ENCODE measurements at regions not wholly inside any gene's neighbourhood (a gene's known extent, or its start where the extent isn't known, plus 50 kb on each side); places are given as distances from the start of the nearest gene placed in this dataset.

- no peak overlapping the region for H3K4me3 Mint-ChIP-seq (ENCODE audit: unreplicated experiment)
- TF ChIP-seq CTCF (IDR thresholded peaks at IDR 0.05): no peak
- peaks cover 17% of the 10 kb centered on the region for H3K4me1 Mint-ChIP-seq (ENCODE audit: unreplicated experiment)
- no peaks in the 10 kb centered on the region for H3K36me3 Mint-ChIP-seq (ENCODE audit: unreplicated experiment)
- no peak overlapping the region for H3K27ac Mint-ChIP-seq (ENCODE audit: unreplicated experiment)
- H3K9me3 Mint-ChIP-seq (ENCODE audit: unreplicated experiment): peaks cover 10% of the 10 kb centered on the region
- peaks cover 9% of the 10 kb centered on the region for H3K27me3 Mint-ChIP-seq (ENCODE audit: unreplicated experiment)
- peak; percentile 81 for DNase-seq (ENCODE audit: extremely low spot score, unreplicated experiment)
Measured at GRCh38 chr3:13161021-13161759, 88.0 kb upstream of the IQSEC1 start.

DNA sequence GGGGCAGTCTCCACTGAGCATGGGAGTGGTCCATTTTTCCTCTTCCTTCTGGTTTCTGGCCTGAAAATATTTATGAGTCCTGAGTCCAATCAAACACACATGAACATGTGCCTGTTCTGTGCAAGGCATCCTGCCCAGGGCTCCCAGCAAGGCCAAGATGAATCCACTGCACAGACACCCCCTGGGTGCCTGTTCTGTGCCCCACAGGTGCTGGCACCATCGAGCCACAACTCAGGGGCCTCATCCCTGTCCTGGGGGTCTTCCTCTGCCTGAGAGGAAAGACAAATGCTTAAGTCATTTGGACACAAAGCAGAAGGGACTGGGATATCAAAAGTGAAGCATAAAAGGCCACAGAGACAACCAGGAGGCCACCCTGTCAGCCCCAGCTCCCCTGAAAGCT is 87.4 kb upstream of the IQSEC1 start:
- peaks cover 11% of the 10 kb centered on the region for H3K9me3 Mint-ChIP-seq (ENCODE audit: unreplicated experiment)
- peaks cover 17% of the 10 kb centered on the region for H3K4me1 Mint-ChIP-seq (ENCODE audit: unreplicated experiment)
- no peaks in the 10 kb centered on the region for H3K36me3 Mint-ChIP-seq (ENCODE audit: unreplicated experiment)
- TF ChIP-seq CTCF (IDR thresholded peaks at IDR 0.05): no peak
- H3K4me3 Mint-ChIP-seq (ENCODE audit: unreplicated experiment): no peak overlapping the region
- no peak for DNase-seq (ENCODE audit: extremely low spot score, unreplicated experiment)
- peaks cover 8% of the 10 kb centered on the region for H3K27me3 Mint-ChIP-seq (ENCODE audit: unreplicated experiment)
- no peak overlapping the region for H3K27ac Mint-ChIP-seq (ENCODE audit: unreplicated experiment)

DNA sequence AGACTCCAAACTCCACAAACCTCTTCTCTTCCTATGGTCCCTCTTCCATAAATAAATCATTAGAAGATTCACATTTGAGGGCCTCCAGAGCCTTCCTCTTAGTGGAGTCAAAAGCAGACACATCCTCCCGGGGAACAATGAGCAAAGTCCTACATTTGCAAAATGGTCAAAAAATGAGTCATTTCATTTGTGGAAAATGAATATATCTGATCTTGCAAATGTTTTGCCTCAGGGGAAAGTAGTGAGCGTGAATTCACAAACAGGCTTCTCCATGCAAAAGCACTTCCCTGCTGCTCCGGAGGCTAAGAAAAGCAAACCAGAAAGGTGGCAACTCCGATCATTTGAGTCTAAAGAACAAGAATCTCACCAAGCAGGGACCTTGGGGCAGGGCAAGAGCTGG is 86.7 kb upstream of the IQSEC1 start:
- peaks cover 17% of the 10 kb centered on the region for H3K4me1 Mint-ChIP-seq (ENCODE audit: unreplicated experiment)
- no peak for TF ChIP-seq CTCF (IDR thresholded peaks at IDR 0.05)
- no peaks in the 10 kb centered on the region for H3K36me3 Mint-ChIP-seq (ENCODE audit: unreplicated experiment)
- DNase-seq (ENCODE audit: extremely low spot score, unreplicated experiment): no peak
- peak overlapping the region; percentile 42 for H3K27ac Mint-ChIP-seq (ENCODE audit: unreplicated experiment)
- H3K4me3 Mint-ChIP-seq (ENCODE audit: unreplicated experiment): no peak overlapping the region
- peaks cover 4% of the 10 kb centered on the region for H3K27me3 Mint-ChIP-seq (ENCODE audit: unreplicated experiment)
- H3K9me3 Mint-ChIP-seq (ENCODE audit: unreplicated experiment): peaks cover 17% of the 10 kb centered on the region

DNA sequence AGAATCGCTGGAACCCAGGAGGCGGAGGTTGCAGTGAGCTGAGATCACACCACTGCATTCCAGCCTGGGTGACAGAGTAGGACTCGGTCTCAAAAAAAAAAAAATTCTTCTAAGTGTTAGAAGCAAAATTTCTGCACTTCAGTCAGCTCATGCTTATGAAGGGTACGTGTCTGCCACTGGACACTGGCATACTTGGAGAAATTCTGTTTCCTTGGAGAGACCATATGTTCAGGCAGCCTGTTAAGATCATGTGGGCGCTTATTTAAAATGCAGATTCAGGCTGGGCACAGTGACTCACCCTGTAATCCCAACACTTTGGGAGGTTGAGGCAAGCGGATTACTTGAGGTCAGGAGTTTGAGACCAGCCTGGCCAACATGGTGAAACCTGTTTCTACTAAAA is 85.6 kb upstream of the IQSEC1 start:
- no peak overlapping the region for H3K27ac Mint-ChIP-seq (ENCODE audit: unreplicated experiment)
- H3K36me3 Mint-ChIP-seq (ENCODE audit: unreplicated experiment): no peaks in the 10 kb centered on the region
- TF ChIP-seq CTCF (IDR thresholded peaks at IDR 0.05): no peak
- no peak overlapping the region for H3K4me3 Mint-ChIP-seq (ENCODE audit: unreplicated experiment)
- H3K4me1 Mint-ChIP-seq (ENCODE audit: unreplicated experiment): peaks cover 17% of the 10 kb centered on the region
- peaks cover 22% of the 10 kb centered on the region for H3K9me3 Mint-ChIP-seq (ENCODE audit: unreplicated experiment)
- H3K27me3 Mint-ChIP-seq (ENCODE audit: unreplicated experiment): no peaks in the 10 kb centered on the region
- DNase-seq (ENCODE audit: extremely low spot score, unreplicated experiment): no peak

DNA sequence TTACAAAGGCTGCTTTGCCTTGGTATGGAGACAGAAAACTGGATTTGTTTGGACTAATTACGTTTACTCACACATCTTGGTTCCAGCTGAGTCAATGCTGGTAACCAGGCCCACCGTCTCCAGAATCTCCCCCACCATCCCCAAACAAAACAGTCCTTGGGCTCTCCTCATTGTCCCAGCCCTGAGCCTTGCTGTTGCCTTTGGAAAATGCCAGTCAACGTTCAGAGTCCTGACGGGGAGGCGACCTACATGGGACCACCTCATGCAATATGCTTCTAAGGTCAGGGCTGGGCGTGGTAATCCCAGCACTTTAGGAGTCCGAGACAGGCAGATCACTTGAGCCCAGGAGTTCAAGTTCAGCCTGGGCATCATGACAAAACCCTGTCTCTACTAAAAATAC is 85.2 kb upstream of the IQSEC1 start:
- Mint-ChIP-seq H3K27ac (ENCODE audit: unreplicated experiment) (no peak overlapping the region), H3K36me3 (ENCODE audit: unreplicated experiment) (no peaks in the 10 kb centered on the region), H3K9me3 (ENCODE audit: unreplicated experiment) (peaks cover 22% of the 10 kb centered on the region), H3K4me3 (ENCODE audit: unreplicated experiment) (no peak overlapping the region), H3K27me3 (ENCODE audit: unreplicated experiment) (no peaks in the 10 kb centered on the region), H3K4me1 (ENCODE audit: unreplicated experiment) (peaks cover 17% of the 10 kb centered on the region)
- no peak for DNase-seq (ENCODE audit: extremely low spot score, unreplicated experiment)
- TF ChIP-seq CTCF (IDR thresholded peaks at IDR 0.05): no peak
